ENCODE measurements at regions not wholly inside any gene's neighbourhood (a gene's known extent, or its start where the extent isn't known, plus 50 kb on each side); places are given as distances from the start of the nearest gene placed in this dataset.
"Not testable (repeated sequence)": the region's sequence is repeated elsewhere in the genome, so short reads cannot be mapped to it uniquely, and the experiment has no call there.

- no peak for DNase-seq (ENCODE audit: low spot score)
These were observed 75.3 kb downstream of the TMEM167A start for GRCh38 chr5:83001796-83002381.

- no peak for DNase-seq (ENCODE audit: low spot score)
These were observed 76.3 kb downstream of the TMEM167A start for GRCh38 chr5:83000922-83001321.

- DNase-seq (ENCODE audit: low spot score) = no peak
These were observed 76.8 kb downstream of the TMEM167A start for GRCh38 chr5:83000428-83000827.

- no peak for DNase-seq (ENCODE audit: low spot score)
These were observed 83.8 kb downstream of the TMEM167A start for GRCh38 chr5:82993416-82993815.

GRCh38 chr5:82992646-82993045 lies 84.5 kb downstream of the TMEM167A start:
- no peak for DNase-seq (ENCODE audit: low spot score)

GRCh38 chr5:82991678-82992323 lies 85.4 kb downstream of the TMEM167A start:
- no peak for DNase-seq (ENCODE audit: low spot score)

GRCh38 chr5:82991059-82991458 lies 86.1 kb downstream of the TMEM167A start:
- DNase-seq (ENCODE audit: low spot score) = no peak

GRCh38 chr5:82987188-82987587 lies 90.0 kb downstream of the TMEM167A start:
- DNase-seq (ENCODE audit: low spot score) = no peak

- DNase-seq (ENCODE audit: low spot score) = no peak
These were observed 90.8 kb downstream of the TMEM167A start for GRCh38 chr5:82986404-82986803.

- DNase-seq (ENCODE audit: low spot score) = no peak
These were observed 91.4 kb downstream of the TMEM167A start for GRCh38 chr5:82985763-82986162.

- no peak for DNase-seq (ENCODE audit: low spot score)
These were observed 92.1 kb downstream of the TMEM167A start for GRCh38 chr5:82984786-82985735.

GRCh38 chr5:82982846-82983245 lies 94.3 kb downstream of the TMEM167A start:
- DNase-seq (ENCODE audit: low spot score) = no peak

- DNase-seq (ENCODE audit: low spot score) = not testable (repeated sequence)
These were observed 100.3 kb downstream of the TMEM167A start for GRCh38 chr5:82976887-82977286.

- no peak for DNase-seq (ENCODE audit: low spot score)
These were observed 101.4 kb downstream of the TMEM167A start for GRCh38 chr5:82975812-82976211.

GRCh38 chr5:82975396-82975795 lies 101.8 kb downstream of the TMEM167A start:
- no peak for DNase-seq (ENCODE audit: low spot score)

GRCh38 chr5:82974346-82974745 lies 102.8 kb downstream of the TMEM167A start:
- not testable (repeated sequence) for DNase-seq (ENCODE audit: low spot score)

- DNase-seq (ENCODE audit: low spot score) = no peak
These were observed 105.3 kb downstream of the TMEM167A start for GRCh38 chr5:82971901-82972300.

GRCh38 chr5:82971034-82971806 lies 106.0 kb downstream of the TMEM167A start:
- DNase-seq (ENCODE audit: low spot score) = not testable (repeated sequence)

- not testable (repeated sequence) for DNase-seq (ENCODE audit: low spot score)
These were observed 107.8 kb downstream of the TMEM167A start for GRCh38 chr5:82969221-82969976.

GRCh38 chr5:82967072-82967471 lies 110.1 kb downstream of the TMEM167A start:
- DNase-seq (ENCODE audit: low spot score) = no peak

- DNase-seq (ENCODE audit: low spot score) = no peak
These were observed 117.7 kb downstream of the TMEM167A start for GRCh38 chr5:82959466-82959865.

All from pons (tissue), 1 donor.